ENCODE measurements at regions not wholly inside any gene's neighbourhood (a gene's known extent, or its start where the extent isn't known, plus 50 kb on each side); places are given as distances from the start of the nearest gene placed in this dataset.

GRCh38 chr4:148955564-148956297 is 513.5 kb upstream of the NR3C2 start:
- no peak overlapping the region for H3K4me3 ChIP-seq (ENCODE audit: low read depth, low read length)
- TF ChIP-seq CTCF (IDR thresholded peaks at IDR 0.05; ENCODE audit: borderline replicate concordance, insufficient read depth, low read depth, low read length), result no peak

- H3K4me3 ChIP-seq (ENCODE audit: low read depth, low read length), result no peak overlapping the region
- no peak for TF ChIP-seq CTCF (IDR thresholded peaks at IDR 0.05; ENCODE audit: borderline replicate concordance, insufficient read depth, low read depth, low read length)
Measured at GRCh38 chr4:148954011-148954749, 512.0 kb upstream of the NR3C2 start.

- H3K4me3 ChIP-seq (ENCODE audit: low read depth, low read length), result no peak overlapping the region
- no peak for TF ChIP-seq CTCF (IDR thresholded peaks at IDR 0.05; ENCODE audit: borderline replicate concordance, insufficient read depth, low read depth, low read length)
Measured at GRCh38 chr4:148951346-148951745, 509.1 kb upstream of the NR3C2 start.

- no peak overlapping the region for H3K4me3 ChIP-seq (ENCODE audit: low read depth, low read length)
- TF ChIP-seq CTCF (IDR thresholded peaks at IDR 0.05; ENCODE audit: borderline replicate concordance, insufficient read depth, low read depth, low read length), result no peak
Measured at GRCh38 chr4:148946271-148946670, 504.1 kb upstream of the NR3C2 start.

- TF ChIP-seq CTCF (IDR thresholded peaks at IDR 0.05; ENCODE audit: borderline replicate concordance, insufficient read depth, low read depth, low read length), result no peak
Measured at GRCh38 chr4:148944839-148945219, 502.6 kb upstream of the NR3C2 start.

GRCh38 chr4:148944136-148944838 is 502.1 kb upstream of the NR3C2 start:
- no peak for TF ChIP-seq CTCF (IDR thresholded peaks at IDR 0.05; ENCODE audit: borderline replicate concordance, insufficient read depth, low read depth, low read length)
- no peak overlapping the region for H3K4me3 ChIP-seq (ENCODE audit: low read depth, low read length)

More at GRCh38 chr4:148944839-148945219, 502.6 kb upstream of the NR3C2 start:
- H3K4me3 ChIP-seq (ENCODE audit: low read depth, low read length), result no peak overlapping the region
